Adrenal gland (tissue), 9 donors: ENCODE measurements at regions not wholly inside any gene's neighbourhood (a gene's known extent, or its start where the extent isn't known, plus 50 kb on each side); places are given as distances from the start of the nearest gene placed in this dataset.

ENCODE experiments used
- DNase-seq, 7 donors: peaks; one replicate each; pipeline ENCODE4 v3.0.0-alpha.2; 2019 to 2020
- H3K27ac ChIP-seq, 5 donors: fragments of 200-600 bp; sonication (generic) in 4 of 5; 1 replicate in 3 of 5; 2 replicates in 2 of 5; pipeline versions ENCODE4 v1.5.1 to v1.8.0; 2016 to 2020; ENCODE audit warnings: mild to moderate bottlenecking in 1 of 5
- H3K27me3 ChIP-seq: fragments of 200-600 bp; 2 replicates; pipeline ENCODE4 v1.8.0; 2021
- H3K36me3 ChIP-seq, 2 donors: fragments of 200-600 bp; replicated peaks in 1 of 2; 1 replicate in 1 of 2; 2 replicates in 1 of 2; pipeline versions ENCODE4 v1.5.1 to v1.8.0; 2018 to 2022
- H3K4me1 ChIP-seq, 2 donors: fragments of 200-600 bp; replicated peaks in 1 of 2; 1 replicate in 1 of 2; 2 replicates in 1 of 2; pipeline versions ENCODE4 v1.5.1 to v1.8.0; 2018 to 2021
- H3K4me3 ChIP-seq, 4 donors: fragments of 200-600 bp; sonication (generic) in 3 of 4; one replicate each; pipeline ENCODE4 v1.5.1; 2016 to 2018
- H3K9me3 ChIP-seq, 3 donors: fragments of 200-600 bp; sonication (generic) in 1 of 3; replicated peaks in 1 of 3; 1 replicate in 2 of 3; 2 replicates in 1 of 3; pipeline versions ENCODE4 v1.5.1 to v1.8.0; 2016 to 2021
- CTCF ChIP-seq, 6 experiments: fragments of 450-650 bp in 4 of 6; fragments of 200-600 bp in 2 of 6; sonication (generic) in 1 of 6; IDR thresholded peaks; 1 replicate in 5 of 6; 2 replicates in 1 of 6; pipeline versions ENCODE4 v1.5.1 to v1.8.0; 2016 to 2021; ENCODE audit warnings: antibody characterized with exemption in 6 of 6, mild to moderate bottlenecking in 2 of 6, moderate library complexity in 1 of 6
- POLR2A ChIP-seq, 2 donors: fragments of 450-650 bp; IDR thresholded peaks; one replicate each; pipeline ENCODE4 v1.6.1; 2017; ENCODE audit warnings: antibody characterized with exemption in 2 of 2, mild to moderate bottlenecking in 2 of 2, moderate library complexity in 1 of 2
- WGBS, 4 donors: extraction: QIAGEN DNeasy Blood & Tissue Kit in 2 of 4; methylation state at CpG; one replicate each; pipeline versions ENCODE4 v1.1.5 to v1.1.7; 2013 to 2017; 5-methylcytosine and 5-hydroxymethylcytosine counted together
- intact Hi-C, 2 donors: fragments of 100-400 bp; cut with DNase I; formaldehyde crosslinking; loops; one replicate each; pipeline versions ENCODE4 v1.14.1 to v1.15.0; 2022 to 2023
- donor health status: healthy with polysubstance abuse.
- donor health status: Bipolar disorder and iron deficiency.
- donor health status: DM: yes; HTN: yes; CAD: no.
- donor health status: DM: no; HTN: no; CAD: no.
- donor health status: DM: no; HTN: no; CAD: no.

GRCh38 chrX:39981946-39982345, 115.8 kb downstream of the BCOR start:
- Histone ChIP-seq H3K27me3 (no peaks in the 10 kb centered on the region), H3K9me3 (no peaks in the 10 kb centered on the region), H3K4me3 (no peak overlapping the region), H3K36me3 (no peaks in the 10 kb centered on the region), H3K4me1 (no peaks in the 10 kb centered on the region), H3K27ac (no peak overlapping the region)
- 86 to 100% (median 94%) methylated on average over 1 to 3 of the region's 3 CpGs for WGBS, 4 donors
- no peak for DNase-seq
- TF ChIP-seq POLR2A (IDR thresholded peaks at IDR 0.05) (no peak), CTCF (IDR thresholded peaks at IDR 0.05) (no peak)
- intact Hi-C loops, result no loop called here

- no peak overlapping the region for H3K4me3 ChIP-seq
- H3K27me3 ChIP-seq, result no peaks in the 10 kb centered on the region
- no peaks in the 10 kb centered on the region for H3K9me3 ChIP-seq
- 77 to 92% (median 87%) methylated on average over 2 to 3 of the region's 3 CpGs for WGBS, 4 donors
- H3K36me3 ChIP-seq, result no peaks in the 10 kb centered on the region
- DNase-seq, result no peak
- no peak overlapping the region for H3K27ac ChIP-seq
- intact Hi-C loops, result no loop called here
- no peak for TF ChIP-seq CTCF (IDR thresholded peaks at IDR 0.05)
- TF ChIP-seq POLR2A (IDR thresholded peaks at IDR 0.05), result no peak
- H3K4me1 ChIP-seq, result no peaks in the 10 kb centered on the region
Observed at GRCh38 chrX:39982948-39983347, 114.8 kb downstream of the BCOR start.

GRCh38 chrX:39983715-39984114, 114.0 kb downstream of the BCOR start:
- 53 to 76% (median 66%) methylated on average over 5 of the region's 5 CpGs for WGBS, 4 donors
- Histone ChIP-seq H3K4me1 (no peaks in the 10 kb centered on the region), H3K27me3 (no peaks in the 10 kb centered on the region), H3K36me3 (no peaks in the 10 kb centered on the region), H3K9me3 (no peaks in the 10 kb centered on the region), H3K4me3 (no peak overlapping the region), H3K27ac (no peak overlapping the region)
- DNase-seq, result peak in 1 of 7 donors; percentile 60
- intact Hi-C loops, result no loop called here
- no peak for TF ChIP-seq CTCF (IDR thresholded peaks at IDR 0.05)
- no peak for TF ChIP-seq POLR2A (IDR thresholded peaks at IDR 0.05)

GRCh38 chrX:39984191-39984956, 113.4 kb downstream of the BCOR start:
- intact Hi-C loops, result no loop called here
- Histone ChIP-seq H3K36me3 (no peaks in the 10 kb centered on the region), H3K27ac (no peak overlapping the region), H3K27me3 (no peaks in the 10 kb centered on the region), H3K4me3 (no peak overlapping the region), H3K4me1 (no peaks in the 10 kb centered on the region), H3K9me3 (no peaks in the 10 kb centered on the region)
- WGBS, 4 donors, result 67 to 85% (median 73%) methylated on average over 5 to 14 of the region's 14 CpGs
- peak in 2 of 7 donors; percentile 24 to 57 for DNase-seq
- TF ChIP-seq CTCF (IDR thresholded peaks at IDR 0.05) (no peak), POLR2A (IDR thresholded peaks at IDR 0.05) (no peak)
